WERI-Rb-1 (cell line): ENCODE measurements at regions not wholly inside any gene's neighbourhood (a gene's known extent, or its start where the extent isn't known, plus 50 kb on each side); places are given as distances from the start of the nearest gene placed in this dataset.

Experiments used
- DNase-seq: peaks from one replicate; pipeline ENCODE4 v3.0.0-alpha.2; 2020
- H3K27ac ChIP-seq: fragments of 250-450 bp; sonication (Bioruptor Pico); 2 replicates; pipeline ENCODE4 v1.5.1; 2020; ENCODE audit warnings: mild to moderate bottlenecking, moderate library complexity
- H3K27me3 ChIP-seq: fragments of 250-450 bp; sonication (Bioruptor Pico); 2 replicates; pipeline ENCODE4 v1.5.1; 2021; ENCODE audit warnings: mild to moderate bottlenecking, low read depth, moderate library complexity; ENCODE audit not compliant: insufficient read depth, severe bottlenecking
- H3K36me3 ChIP-seq: fragments of 250-450 bp; sonication (Bioruptor Pico); 2 replicates; pipeline ENCODE4 v1.5.1; 2020; ENCODE audit warnings: mild to moderate bottlenecking, moderate library complexity
- H3K4me3 ChIP-seq: 2 replicates; pipeline ENCODE4 v1.5.1; 2011; ENCODE audit warnings: low read depth, mild to moderate bottlenecking, control low read depth, low read length
- H3K9me3 ChIP-seq: fragments of 250-450 bp; sonication (Bioruptor Pico); 2 replicates; pipeline ENCODE4 v1.5.1; 2021; ENCODE audit warnings: mild to moderate bottlenecking, moderate library complexity; ENCODE audit not compliant: severe bottlenecking
- CTCF ChIP-seq: IDR thresholded peaks from 2 replicates; pipeline ENCODE4 v1.5.1; 2011; ENCODE audit warnings: low read depth, mild to moderate bottlenecking, control low read depth, inconsistent platforms, low read length

- Histone ChIP-seq H3K9me3 (peaks cover 5% of the 10 kb centered on the region), H3K27me3 (no peaks in the 10 kb centered on the region), H3K4me3 (no peak overlapping the region), H3K27ac (no peak overlapping the region), H3K36me3 (no peaks in the 10 kb centered on the region)
- no peak for DNase-seq
- no peak for TF ChIP-seq CTCF
Observed at GRCh38 chr10:123398180-123398591, 244.0 kb downstream of the BUB3 start.

GRCh38 chr10:123398756-123399155, 244.6 kb downstream of the BUB3 start:
- H3K36me3 ChIP-seq, result no peaks in the 10 kb centered on the region
- H3K27me3 ChIP-seq, result no peaks in the 10 kb centered on the region
- no peak overlapping the region for H3K4me3 ChIP-seq
- H3K27ac ChIP-seq, result no peak overlapping the region
- no peak for TF ChIP-seq CTCF
- no peak for DNase-seq
- H3K9me3 ChIP-seq, result peaks cover 5% of the 10 kb centered on the region

- TF ChIP-seq CTCF, result no peak
- Histone ChIP-seq H3K9me3 (peaks cover 6% of the 10 kb centered on the region), H3K27ac (no peak overlapping the region), H3K4me3 (no peak overlapping the region), H3K27me3 (no peaks in the 10 kb centered on the region), H3K36me3 (no peaks in the 10 kb centered on the region)
- DNase-seq, result no peak
Observed at GRCh38 chr10:123399276-123399839, 245.2 kb downstream of the BUB3 start.

GRCh38 chr10:123402021-123402420, 247.8 kb downstream of the BUB3 start:
- no peaks in the 10 kb centered on the region for H3K36me3 ChIP-seq
- no peaks in the 10 kb centered on the region for H3K27me3 ChIP-seq
- DNase-seq, result no peak
- no peak overlapping the region for H3K4me3 ChIP-seq
- H3K9me3 ChIP-seq, result peaks cover 3% of the 10 kb centered on the region
- no peak overlapping the region for H3K27ac ChIP-seq
- TF ChIP-seq CTCF, result no peak

- Histone ChIP-seq H3K36me3 (no peaks in the 10 kb centered on the region), H3K27ac (no peak overlapping the region), H3K9me3 (peaks cover 3% of the 10 kb centered on the region), H3K4me3 (no peak overlapping the region), H3K27me3 (no peaks in the 10 kb centered on the region)
- no peak for DNase-seq
- no peak for TF ChIP-seq CTCF
Observed at GRCh38 chr10:123402656-123403055, 248.5 kb downstream of the BUB3 start.

- Histone ChIP-seq H3K4me3 (no peak overlapping the region), H3K9me3 (peaks cover 3% of the 10 kb centered on the region), H3K36me3 (no peaks in the 10 kb centered on the region), H3K27ac (no peak overlapping the region), H3K27me3 (no peaks in the 10 kb centered on the region)
- DNase-seq, result no peak
- no peak for TF ChIP-seq CTCF
Observed at GRCh38 chr10:123404357-123404756, 250.2 kb downstream of the BUB3 start.
